ENCODE measurements at regions not wholly inside any gene's neighbourhood (a gene's known extent, or its start where the extent isn't known, plus 50 kb on each side); places are given as distances from the start of the nearest gene placed in this dataset.

DNA sequence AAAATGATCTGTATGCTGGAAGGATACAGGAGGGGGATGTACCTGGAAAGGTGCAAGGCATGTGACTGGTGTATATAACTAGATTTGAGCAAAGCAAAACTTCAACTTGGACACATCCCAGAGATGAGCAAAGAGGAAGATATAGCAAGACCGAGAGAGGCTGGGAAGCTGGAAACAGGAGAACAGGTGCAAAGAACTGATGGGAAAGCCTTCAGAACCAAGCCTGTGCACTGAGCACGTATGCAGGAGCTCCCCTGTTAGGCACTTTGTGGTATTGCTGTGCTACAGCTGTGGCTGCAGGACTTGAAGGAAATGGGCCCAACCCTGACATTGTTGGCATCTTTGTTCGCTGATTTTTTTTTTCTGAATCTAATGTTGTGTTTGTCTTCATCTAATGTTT, 120.7 kb upstream of the PWP1 start:
- no peak for DNase-seq

DNA sequence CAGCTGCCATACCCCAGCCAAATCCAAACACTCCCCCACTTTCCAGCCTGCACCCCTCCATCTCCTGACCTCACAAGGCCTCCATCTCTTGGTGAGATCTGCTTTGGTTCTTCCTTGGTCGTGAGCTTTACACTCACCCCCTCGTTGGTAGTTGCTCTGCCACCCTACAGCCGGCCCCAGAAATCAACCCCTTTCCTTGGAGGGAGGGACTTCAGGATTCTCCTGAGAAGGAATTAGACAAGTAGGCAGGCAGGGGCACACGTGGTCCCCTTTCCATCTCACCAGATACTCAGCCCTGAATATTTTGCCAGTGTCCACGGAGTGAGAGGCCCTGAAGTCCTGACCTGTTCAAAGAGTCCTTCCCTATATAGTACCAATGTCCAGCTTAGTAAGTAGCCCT, 120.0 kb upstream of the PWP1 start:
- DNase-seq: no peak

DNA sequence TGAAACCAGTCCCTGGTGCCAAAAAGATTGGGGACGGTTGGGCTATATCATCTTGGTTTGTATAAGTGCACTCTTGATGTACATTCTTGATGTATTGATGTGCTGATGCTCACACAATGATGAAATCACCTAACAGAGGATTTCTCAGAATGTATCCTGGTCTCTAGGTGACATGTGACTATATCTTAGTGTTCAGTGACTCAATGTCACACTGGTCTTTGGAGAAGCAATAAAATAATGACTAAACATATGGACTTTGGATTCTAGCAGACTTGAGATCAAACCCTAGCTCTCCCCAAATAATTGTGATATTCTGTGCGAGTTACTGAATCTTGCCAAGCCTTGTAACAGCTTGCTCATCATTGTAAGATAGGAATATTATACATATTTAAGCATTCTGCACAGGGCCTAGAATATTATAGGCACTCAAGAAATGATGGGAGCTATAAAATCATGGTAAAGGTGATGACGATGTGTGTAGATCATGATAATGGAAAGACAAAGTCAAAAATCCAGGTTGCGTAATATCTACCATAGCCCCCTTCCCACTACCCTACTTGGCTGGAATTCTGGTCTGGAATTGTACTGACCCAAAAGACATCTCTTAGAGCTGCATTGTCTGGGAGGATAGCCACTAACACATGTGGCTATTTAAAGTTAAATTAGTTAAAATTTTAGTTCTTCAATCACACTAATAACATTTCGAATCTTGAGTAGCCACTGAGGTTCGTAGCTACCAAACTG, 117.6 kb upstream of the PWP1 start:
- DNase-seq: peak in 1 of 2 donors; percentile 23

DNA sequence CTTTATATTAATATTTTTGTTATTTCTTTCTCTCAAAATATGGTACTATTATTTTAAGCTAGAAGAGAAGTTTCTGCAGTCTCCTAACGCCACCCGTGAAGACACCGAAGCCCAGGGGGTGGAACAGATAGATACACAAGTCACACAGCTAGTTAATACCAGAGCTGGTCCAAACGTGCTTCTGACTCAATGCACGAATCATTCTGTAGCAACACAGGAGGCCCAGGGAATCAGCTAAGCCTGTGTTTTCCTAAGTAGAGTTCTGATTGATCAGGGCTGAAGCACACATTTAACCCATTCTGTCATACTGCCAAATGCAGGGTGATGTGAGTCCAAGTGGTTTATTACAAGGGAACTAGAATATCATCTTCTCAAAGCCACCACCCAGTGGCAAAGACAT, 116.9 kb upstream of the PWP1 start:
- no peak for DNase-seq

DNA sequence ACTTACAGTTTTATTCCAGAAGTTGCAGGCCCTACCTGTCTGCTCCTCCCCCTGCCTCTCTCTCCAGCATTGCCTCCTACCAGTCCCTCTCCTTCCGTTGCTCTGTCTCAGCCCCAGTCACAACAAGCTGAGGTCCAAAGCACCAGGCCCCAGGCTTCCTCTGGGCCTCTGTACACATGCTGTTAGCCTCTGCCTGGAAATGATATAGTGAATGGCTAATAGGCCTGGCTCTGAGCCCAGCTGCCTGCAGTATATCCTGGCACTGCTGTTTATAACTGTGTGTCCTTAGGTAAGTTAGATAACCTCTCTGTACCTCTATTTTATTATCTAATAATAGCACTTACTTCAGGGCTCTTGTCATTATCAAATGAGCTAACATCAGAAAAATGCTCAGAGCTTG, 114.9 kb upstream of the PWP1 start:
- DNase-seq: no peak

DNA sequence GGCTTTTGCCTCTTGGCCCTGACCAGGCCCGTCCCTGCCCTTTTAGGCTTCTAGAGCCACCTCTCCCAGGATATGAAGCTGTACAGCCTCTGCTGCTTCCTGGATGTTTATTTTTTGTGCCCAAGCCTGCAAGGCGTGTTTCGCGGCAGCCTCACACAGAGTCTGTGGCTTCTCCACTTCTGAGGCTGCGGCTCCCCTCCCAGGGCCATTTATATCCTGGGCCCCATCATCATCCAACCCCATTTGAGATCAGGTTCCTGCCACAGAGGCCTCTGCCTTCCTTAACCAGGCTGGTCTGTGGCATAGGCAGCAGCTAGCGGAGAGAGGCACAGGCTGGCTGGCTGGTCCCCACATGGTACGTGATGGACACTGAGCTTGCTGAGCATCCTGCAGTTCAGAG, 114.1 kb upstream of the PWP1 start:
- no peak for DNase-seq

DNA sequence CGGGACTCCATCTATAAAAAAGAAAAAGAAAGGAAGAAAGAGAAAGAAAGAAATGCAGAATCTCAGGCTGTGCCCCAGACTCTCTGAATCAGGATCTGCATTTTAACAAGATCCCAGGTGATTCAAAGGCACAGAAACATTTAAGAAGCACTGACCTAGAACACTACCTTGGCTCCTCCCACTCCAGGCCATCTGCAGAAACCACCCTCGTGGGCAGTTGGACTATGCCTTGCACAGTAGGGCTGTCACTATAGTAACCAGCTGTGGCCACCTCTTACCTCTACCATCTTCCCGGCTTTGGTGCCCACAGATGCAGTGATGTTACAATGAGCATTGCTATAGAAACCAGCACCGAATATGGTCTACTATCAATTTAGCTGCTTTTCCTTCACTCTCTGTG, 110.9 kb upstream of the PWP1 start:
- DNase-seq: no peak

DNA sequence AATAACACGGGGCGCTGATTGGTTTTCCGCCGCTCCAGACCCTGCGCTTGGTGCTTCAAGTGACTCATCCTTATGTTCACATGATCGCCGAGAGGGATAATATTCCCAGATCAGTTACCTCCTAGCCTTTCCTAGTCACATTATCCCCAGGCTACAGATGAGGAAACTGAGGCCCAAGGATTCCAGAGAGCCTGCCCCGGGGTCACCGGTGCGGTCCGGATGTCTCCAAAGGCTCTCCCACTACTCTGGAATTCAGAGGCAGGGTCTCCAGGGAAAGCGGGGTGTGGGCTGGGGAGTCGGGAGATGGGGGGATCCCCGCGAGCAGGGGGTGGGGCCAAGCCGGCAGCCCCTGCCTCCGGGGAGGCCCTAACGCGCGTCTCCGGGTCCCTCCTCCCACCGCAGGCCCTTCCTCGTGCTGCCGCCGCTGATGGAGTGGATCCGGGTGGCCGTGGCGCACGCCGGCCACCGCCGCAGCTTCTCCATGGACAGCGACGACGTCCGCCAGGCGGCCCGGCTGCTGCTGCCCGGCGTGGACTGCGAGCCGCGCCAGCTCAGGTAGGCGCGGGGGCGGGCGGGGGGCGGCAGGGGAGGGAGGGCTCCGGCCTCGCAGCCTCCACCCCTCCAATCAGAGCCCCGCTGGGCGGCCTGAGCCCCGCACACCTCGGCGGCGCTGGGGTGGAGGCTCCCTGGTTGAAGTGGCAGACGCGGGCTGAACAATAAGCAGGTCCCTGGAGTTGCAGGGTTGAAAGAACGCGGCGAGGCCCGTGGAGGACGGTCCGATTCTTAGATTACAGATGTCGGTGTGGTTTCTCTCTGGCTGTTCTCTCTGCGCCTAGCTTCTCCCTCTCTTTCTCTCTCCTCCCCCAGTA, 104.6 kb upstream of the PWP1 start:
- DNase-seq: no peak

DNA sequence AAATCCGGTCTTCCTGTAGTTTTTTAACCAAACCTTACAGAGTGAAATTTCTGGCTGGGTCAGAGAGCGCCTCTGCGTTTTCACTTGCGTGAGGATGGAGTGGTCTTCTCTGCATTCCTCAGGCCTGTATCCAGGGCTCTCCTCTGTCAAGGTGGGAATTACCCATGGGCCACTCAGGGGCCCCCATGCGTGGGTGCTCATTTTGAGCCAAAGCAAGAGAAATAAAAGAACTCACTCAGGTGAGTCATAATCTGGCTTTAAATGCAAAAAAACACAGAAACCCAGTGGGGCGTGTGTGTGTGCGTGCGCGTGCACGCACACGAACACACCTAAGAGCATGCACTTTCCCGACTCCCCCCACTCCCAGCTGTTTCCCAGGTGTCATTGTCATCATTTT, 104.0 kb upstream of the PWP1 start:
- no peak for DNase-seq

DNA sequence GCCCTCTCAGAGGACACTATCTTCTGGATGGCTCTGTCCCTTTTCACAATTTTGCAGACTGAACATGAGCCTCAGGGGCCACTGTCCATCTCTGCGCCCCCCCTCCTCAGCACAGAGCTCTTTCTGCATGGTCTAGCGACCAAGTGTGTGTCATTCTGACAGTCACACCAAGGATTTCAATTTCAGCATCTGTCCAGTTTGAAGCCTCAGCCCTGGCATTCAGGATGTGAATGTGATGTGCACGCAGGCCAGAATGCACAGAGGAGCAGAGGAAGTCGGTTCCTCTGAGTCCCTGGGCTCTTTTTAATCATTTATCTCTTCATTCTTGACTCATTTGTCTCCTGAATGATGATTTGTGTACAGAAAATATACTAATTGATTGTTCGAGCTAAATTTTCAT, 102.0 kb upstream of the PWP1 start:
- no peak for DNase-seq

DNA sequence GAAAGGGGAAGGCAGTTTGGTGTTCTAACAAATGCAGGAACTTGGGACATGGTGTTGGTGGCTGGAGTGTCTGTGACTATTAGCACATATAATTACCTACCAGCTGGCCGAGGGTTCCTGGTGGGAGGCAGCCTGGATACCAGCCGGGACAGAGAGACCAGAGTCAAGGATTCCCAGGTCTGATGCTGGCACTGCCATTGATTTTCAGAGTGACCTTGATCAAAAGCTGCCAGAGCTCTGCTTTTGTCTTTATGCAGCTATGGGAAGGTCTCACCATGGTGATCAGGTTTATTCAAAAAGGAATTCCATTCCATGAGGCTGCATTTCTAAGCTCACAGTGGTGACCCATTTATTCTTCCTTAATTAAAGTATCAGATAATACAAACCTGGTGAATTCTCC, 101.0 kb upstream of the PWP1 start:
- DNase-seq: no peak

DNA sequence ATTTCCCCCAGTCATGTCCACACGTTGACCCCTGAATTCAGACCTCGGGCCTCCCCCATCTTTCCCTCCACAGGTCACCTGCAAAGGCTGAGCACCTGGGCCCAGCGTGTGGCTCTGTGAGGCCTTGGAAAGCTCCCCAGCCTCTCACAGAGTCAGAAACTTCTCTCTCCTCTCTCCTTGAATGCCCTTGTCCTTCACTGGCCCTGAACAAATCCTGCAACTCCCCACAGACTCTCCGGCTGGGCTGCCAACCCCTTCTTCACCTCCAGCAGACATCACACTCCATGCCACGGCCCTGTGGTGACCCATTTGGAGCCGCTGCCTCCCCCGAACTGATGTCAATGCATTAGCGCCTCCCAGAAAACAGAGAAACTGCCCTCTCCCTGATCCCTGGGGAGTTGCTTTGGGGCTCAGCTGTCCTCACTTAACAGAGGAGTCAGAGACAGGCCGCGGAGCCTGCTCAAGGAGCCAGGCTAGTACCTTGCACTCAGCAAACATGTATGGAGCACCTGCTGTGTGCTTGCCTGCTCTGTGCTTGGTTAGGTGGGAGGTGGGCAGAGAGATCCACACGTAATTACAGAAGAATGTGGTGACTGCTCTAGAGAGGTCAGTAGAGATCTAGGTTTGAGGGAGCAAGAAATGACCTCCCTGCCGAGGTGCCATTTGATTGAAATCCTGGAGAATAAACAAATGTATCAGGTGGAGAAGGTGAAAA, 99.2 kb upstream of the PWP1 start:
- DNase-seq: no peak

DNA sequence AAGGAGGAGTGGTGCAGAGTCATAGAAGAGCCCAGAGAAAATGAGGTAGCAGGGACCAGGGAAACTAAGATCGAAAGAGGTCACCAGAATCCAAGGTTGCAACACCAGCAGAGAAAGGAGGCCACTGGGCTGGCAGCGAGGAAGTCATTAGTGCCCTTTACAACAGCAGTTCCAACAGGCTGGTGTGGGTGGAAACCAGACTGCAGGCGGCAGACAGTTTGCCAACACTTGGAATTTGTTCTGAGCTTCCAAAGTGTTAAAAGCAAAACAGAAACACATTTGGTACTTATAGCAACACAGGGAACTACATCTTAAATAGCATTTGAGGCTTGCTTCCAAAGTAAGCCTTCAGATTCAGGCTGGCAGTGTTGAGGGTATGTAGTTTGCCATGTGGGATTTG, 95.2 kb upstream of the PWP1 start:
- DNase-seq: peak; percentile 2 to 49

DNA sequence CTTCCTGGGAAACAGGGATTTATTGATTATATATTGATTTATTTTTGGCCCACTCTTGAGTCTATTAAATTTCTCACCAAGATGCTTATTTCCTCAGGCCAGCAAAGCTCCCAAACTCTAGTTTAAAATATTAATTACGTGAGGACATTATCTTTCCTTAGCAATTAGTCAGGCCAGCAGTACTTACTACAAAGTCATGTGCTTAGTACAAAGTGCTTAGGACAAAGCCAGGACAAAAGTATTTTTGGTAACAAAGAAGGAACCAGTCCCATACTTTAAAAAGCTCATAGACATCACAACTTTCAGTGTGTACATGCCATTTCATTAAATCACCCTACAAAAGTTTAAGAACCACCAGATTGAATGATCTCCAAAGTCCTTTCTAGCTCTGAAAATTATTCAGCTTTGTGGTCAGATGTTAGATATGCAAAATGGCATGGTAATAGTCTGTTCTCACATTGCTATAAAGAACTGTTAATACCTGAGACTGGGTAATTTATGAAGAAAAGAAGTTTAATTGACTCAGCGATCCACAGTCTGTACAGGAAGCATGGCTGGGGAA, 94.7 kb upstream of the PWP1 start:
- DNase-seq: no peak

DNA sequence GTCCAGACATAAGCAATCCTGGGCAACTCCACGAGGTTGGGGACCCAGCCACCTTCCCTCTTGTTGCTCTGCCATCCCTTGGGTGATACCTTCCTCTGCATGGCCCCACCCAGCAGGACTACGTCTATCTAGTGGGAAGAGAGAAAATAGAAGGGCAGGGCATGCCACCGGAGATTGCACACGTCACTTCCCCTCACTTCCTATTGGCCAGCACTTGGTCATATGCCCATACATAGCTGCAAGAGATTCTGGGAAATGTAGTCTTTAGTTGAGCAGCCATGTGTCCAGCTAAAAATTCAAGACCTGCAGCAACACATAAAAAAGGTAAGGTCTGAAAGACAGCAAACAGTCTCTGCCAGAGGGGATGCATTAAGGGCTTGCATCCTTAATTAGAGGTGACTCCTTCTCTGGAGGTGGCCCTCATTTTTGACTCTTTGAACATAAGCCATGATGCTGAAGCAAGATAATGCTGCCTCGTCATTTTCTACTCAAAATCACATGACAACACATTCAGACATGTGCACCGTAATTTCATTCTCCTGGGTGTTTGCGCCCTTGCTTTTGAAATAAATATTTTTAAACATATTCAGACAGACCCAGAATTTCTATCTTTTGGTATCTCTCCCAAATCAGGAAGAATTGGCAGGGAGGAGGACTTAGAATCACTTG, 91.8 kb upstream of the PWP1 start:
- DNase-seq: peak in 1 of 2 donors; percentile 1

DNA sequence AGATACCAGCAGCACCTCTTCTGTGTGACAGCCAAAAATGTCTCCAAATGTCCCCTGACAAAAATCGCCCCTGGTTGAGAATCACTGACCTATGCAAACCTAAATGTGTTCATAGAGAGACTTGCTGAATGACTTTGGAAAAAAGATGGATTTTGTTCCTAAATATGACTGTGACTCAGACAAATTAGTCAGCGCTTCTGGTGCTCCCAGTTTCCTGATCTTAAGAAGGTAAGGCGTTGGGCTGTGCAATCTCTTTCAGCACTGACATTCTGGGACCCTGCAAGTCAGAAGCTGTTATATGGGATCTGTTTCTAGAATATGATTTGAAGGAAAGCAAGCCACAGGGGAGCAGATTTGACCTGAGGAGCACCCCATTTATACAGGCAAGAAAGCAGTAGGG, 90.6 kb upstream of the PWP1 start:
- DNase-seq: no peak

DNA sequence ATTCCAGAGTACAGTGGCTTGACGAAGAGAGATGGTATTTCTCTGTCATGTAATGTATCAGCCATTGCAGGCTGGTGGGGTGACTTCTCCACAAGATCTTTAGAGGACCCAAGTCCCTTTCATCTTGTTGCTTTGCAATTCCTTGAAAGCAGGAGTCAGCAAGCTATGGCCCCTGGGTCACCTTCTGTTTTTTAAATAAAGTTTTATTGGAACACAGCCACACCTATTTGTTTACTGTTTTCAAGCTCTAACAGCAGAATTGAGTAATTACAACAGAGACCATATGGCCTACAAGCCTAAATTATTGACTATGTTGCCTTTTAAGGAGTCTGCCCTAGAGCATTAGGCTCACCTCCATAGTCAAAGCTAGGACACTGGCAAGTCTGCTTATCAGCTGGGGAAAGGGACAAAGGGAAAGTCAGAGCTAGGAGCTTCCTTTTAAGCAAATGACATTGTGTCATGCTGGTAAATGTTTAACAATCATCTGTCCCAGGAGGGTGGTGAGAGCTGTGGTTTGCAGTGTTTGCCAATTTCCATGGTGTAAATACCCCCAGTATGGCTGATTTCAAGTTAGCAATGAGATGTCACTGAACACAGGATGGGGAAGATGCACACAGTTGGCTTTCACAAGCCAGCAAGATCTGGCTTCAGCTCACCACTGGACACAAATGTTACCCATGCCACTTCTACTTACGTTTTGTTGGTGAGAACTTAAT, 87.7 kb upstream of the PWP1 start:
- DNase-seq: peak in 1 of 2 donors; percentile 8

DNA sequence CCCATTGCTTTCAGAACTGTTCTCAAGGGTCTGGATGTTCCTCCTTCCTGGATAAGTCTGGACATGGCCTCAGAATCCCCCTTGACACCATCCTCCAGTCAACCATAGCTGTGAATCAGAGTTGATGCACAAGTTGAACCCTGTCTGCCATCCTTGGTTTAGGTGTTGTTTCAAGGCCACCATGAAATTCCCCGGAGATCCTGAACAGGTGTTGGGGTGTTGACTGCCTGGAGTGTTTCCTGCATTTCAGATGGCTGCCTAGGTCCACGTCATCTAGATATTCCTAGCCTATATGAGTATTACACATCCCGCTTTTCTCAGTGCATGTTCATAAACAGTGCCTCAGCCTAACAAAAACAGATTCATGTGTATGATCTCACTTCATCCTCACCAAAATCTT, 86.7 kb upstream of the PWP1 start:
- DNase-seq: no peak

DNA sequence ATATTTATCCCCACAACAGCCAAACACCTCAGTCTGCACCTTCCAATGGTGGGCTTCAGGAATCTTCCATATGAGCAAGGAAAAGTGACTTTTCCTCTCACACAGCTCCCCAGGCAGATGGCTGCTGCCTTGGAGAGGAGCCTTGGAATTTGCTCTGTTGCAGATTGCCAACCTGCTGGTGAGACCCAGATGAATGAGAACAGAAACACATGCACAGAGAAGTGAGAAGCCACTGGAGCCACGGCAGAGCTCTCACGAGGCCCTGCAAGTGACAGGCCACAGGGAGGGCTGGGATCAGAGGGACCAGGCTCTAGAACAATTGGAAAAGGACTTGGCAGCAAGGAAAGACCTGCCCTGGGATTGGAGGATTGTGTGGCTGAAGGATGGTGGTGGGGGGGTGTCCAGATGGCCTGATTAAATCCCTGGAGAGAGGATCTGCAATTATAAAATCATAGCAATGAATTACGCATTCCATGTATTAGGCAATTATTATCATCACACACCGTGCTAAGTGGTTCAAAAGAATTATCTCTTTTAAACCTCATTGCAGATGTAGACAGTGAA, 84.9 kb upstream of the PWP1 start:
- no peak for DNase-seq

DNA sequence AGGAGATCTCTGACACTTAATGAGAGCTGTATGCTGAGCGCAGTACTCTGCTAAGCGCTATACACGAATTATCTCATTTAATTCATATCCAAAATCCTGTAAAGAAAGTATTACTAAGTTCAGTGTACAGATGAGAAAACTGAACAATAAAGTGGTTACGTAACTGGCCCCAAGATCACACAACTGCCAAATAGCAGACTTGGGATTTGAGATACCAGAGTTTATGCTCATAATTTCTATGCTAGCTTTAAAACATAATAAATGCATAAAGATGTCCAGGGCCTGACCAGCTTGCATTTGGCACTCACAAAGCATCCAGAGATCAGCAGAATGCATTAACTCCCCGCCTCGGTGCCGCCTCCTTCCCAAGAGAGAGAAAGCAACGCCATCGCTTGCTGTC, 83.2 kb upstream of the PWP1 start:
- DNase-seq: no peak

DNA sequence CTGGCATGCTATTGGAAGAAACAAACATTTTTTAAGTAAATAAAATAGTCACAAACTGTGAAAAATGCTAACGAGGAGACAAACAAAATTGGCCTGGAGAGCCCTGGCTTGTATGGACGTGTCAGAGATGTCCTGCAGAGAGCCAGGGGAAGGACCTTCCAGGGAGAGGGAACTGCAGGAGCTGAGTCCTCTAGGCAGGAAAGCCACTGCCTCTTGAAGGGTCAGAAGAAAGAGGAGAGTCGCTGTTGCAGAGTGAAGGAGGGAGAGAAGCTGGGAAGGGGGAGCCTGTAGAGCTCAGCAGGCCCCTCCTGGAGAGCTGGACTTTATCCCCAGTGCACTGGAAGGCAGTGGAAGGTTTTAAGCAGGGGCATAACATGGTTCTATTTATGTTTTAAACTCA, 80.3 kb upstream of the PWP1 start:
- DNase-seq: no peak

All from inflammatory macrophage treated with lipopolysaccharide for 1 hour (primary cell).